H9 (cell line): ENCODE measurements at regions not wholly inside any gene's neighbourhood (a gene's known extent, or its start where the extent isn't known, plus 50 kb on each side); places are given as distances from the start of the nearest gene placed in this dataset.

ENCODE experiments used
- DNase-seq: peaks from one replicate; pipeline ENCODE4 v3.0.0-alpha.2; 2017
- H2AFZ ChIP-seq: one replicate; pipeline ENCODE4 v1.6.1; 2013; ENCODE audit warnings: mild to moderate bottlenecking, low read length, control low read depth, moderate library complexity
- H2AK5ac ChIP-seq: 2 replicates; pipeline ENCODE4 v1.6.1; 2013; ENCODE audit warnings: low read length, control low read depth, mixed read lengths; ENCODE audit not compliant: insufficient read length
- H2BK120ac ChIP-seq: one replicate; pipeline ENCODE4 v1.6.1; 2013; ENCODE audit warnings: low read depth, mild to moderate bottlenecking, low read length, control low read depth, inconsistent platforms; ENCODE audit not compliant: poor library complexity, severe bottlenecking
- H2BK12ac ChIP-seq: 2 replicates; pipeline ENCODE4 v1.6.1; 2013; ENCODE audit warnings: low read length, control low read depth, mixed read lengths, low read depth; ENCODE audit not compliant: insufficient read length
- H2BK15ac ChIP-seq: 2 replicates; pipeline ENCODE4 v1.6.1; 2013; ENCODE audit warnings: low read depth, low read length, control low read depth
- H2BK20ac ChIP-seq: one replicate; pipeline ENCODE4 v1.6.1; 2013; ENCODE audit warnings: low read depth, mild to moderate bottlenecking, low read length, control low read depth, inconsistent platforms; ENCODE audit not compliant: poor library complexity, severe bottlenecking
- H2BK5ac ChIP-seq: 2 replicates; pipeline ENCODE4 v1.6.1; 2013; ENCODE audit warnings: low read length, control low read depth, mixed read lengths; ENCODE audit not compliant: insufficient read length
- H3K14ac ChIP-seq: 2 replicates; pipeline ENCODE4 v1.6.1; 2013; ENCODE audit warnings: low read length, control low read depth; ENCODE audit not compliant: insufficient read depth
- H3K18ac ChIP-seq: 2 replicates; pipeline ENCODE4 v1.6.1; 2013; ENCODE audit warnings: low read depth, mild to moderate bottlenecking, mixed read lengths, low read length, control low read depth; ENCODE audit not compliant: insufficient read length
- H3K23ac ChIP-seq: 2 replicates; pipeline ENCODE4 v1.6.1; 2013; ENCODE audit warnings: low read length, control low read depth, mixed read lengths, low read depth; ENCODE audit not compliant: insufficient read length
- H3K23me2 ChIP-seq: 2 replicates; pipeline ENCODE4 v1.6.1; 2013; ENCODE audit warnings: low read depth, mild to moderate bottlenecking, mixed read lengths, low read length, control low read depth; ENCODE audit not compliant: insufficient read length, poor library complexity, severe bottlenecking
- H3K27ac ChIP-seq: 2 replicates; pipeline ENCODE4 v1.5.1; 2013; ENCODE audit warnings: low read length, control low read depth, mixed read lengths, low read depth; ENCODE audit not compliant: insufficient read length
- H3K27me3 ChIP-seq: 2 replicates; pipeline ENCODE4 v1.6.1; 2013; ENCODE audit warnings: low read length, control low read depth, inconsistent platforms; ENCODE audit not compliant: insufficient read depth
- H3K4ac ChIP-seq: 2 replicates; pipeline ENCODE4 v1.6.1; 2013; ENCODE audit warnings: low read depth, mild to moderate bottlenecking, control low read depth, inconsistent platforms, low read length, moderate library complexity
- H3K4me1 ChIP-seq: 2 replicates; pipeline ENCODE4 v1.6.1; 2013; ENCODE audit warnings: low read length, control low read depth, inconsistent platforms; ENCODE audit not compliant: insufficient read depth
- H3K4me2 ChIP-seq: 2 replicates; pipeline ENCODE4 v1.6.1; 2013; ENCODE audit warnings: low read length, control low read depth, mixed read lengths; ENCODE audit not compliant: insufficient read length, insufficient read depth
- H3K56ac ChIP-seq: 2 replicates; pipeline ENCODE4 v1.6.1; 2013; ENCODE audit warnings: low read depth, mild to moderate bottlenecking, mixed read lengths, low read length, control low read depth; ENCODE audit not compliant: insufficient read length
- H3K79me1 ChIP-seq: 2 replicates; pipeline ENCODE4 v1.6.1; 2013; ENCODE audit warnings: low read depth, mild to moderate bottlenecking, moderate library complexity, low read length, control low read depth, inconsistent platforms; ENCODE audit not compliant: insufficient read depth, poor library complexity, severe bottlenecking
- H3K79me2 ChIP-seq: 2 replicates; pipeline ENCODE4 v1.6.1; 2013; ENCODE audit warnings: low read length, control low read depth, inconsistent platforms; ENCODE audit not compliant: insufficient read depth
- H3K9ac ChIP-seq: 2 replicates; pipeline ENCODE4 v1.6.1; 2013; ENCODE audit warnings: low read length, control low read depth, mixed read lengths; ENCODE audit not compliant: insufficient read length; ENCODE audit errors: extremely low read depth
- H3K9me3 ChIP-seq: one replicate; pipeline ENCODE4 v1.6.1; 2013; ENCODE audit warnings: low read depth, low read length, inconsistent platforms; ENCODE audit not compliant: control insufficient read depth
- H3T11ph ChIP-seq: one replicate; pipeline ENCODE4 v1.6.1; 2013; ENCODE audit warnings: mild to moderate bottlenecking, low read length, control low read depth, inconsistent platforms
- H4K20me1 ChIP-seq: one replicate; pipeline ENCODE4 v1.6.1; 2013; ENCODE audit not compliant: control insufficient read depth, insufficient read length, insufficient read depth
- H4K5ac ChIP-seq: 2 replicates; pipeline ENCODE4 v1.6.1; 2013; ENCODE audit warnings: low read depth, mild to moderate bottlenecking, mixed read lengths, low read length, control low read depth; ENCODE audit not compliant: insufficient read length
- H4K8ac ChIP-seq: replicated peaks from 2 replicates; pipeline ENCODE4 v1.6.1; 2013; ENCODE audit warnings: low read length, control low read depth, mixed read lengths, low read depth; ENCODE audit not compliant: insufficient read length
- H4K91ac ChIP-seq: 2 replicates; pipeline ENCODE4 v1.6.1; 2013; ENCODE audit warnings: low read depth, mild to moderate bottlenecking, moderate library complexity, mixed read lengths, low read length, control low read depth; ENCODE audit not compliant: insufficient read length
- H3K27ac Mint-ChIP-seq, 3 experiments: 2 replicates in 2 of 3; 3 replicates in 1 of 3; pipeline ENCODE4 v1.8.0; 2020 to 2021; ENCODE audit warnings: mixed read lengths in 3 of 3, mild to moderate bottlenecking in 1 of 3, moderate library complexity in 1 of 3
- H3K27me3 Mint-ChIP-seq: 2 replicates; pipeline ENCODE4 v1.8.0; 2021; ENCODE audit warnings: low read depth, mild to moderate bottlenecking, moderate library complexity, mixed read lengths
- H3K36me3 Mint-ChIP-seq, 3 experiments: 2 replicates in 2 of 3; 3 replicates in 1 of 3; pipeline ENCODE4 v1.8.0; 2020 to 2021; ENCODE audit warnings: low read depth in 3 of 3, mixed read lengths in 3 of 3; ENCODE audit not compliant: insufficient read depth in 1 of 3
- H3K4me1 Mint-ChIP-seq, 2 experiments: 2 replicates each; pipeline ENCODE4 v1.8.0; 2020; ENCODE audit warnings: mixed read lengths in 2 of 2
- H3K4me3 Mint-ChIP-seq, 2 experiments: 2 replicates in 1 of 2; 3 replicates in 1 of 2; pipeline ENCODE4 v1.8.0; 2020 to 2021; ENCODE audit warnings: mild to moderate bottlenecking in 2 of 2, mixed read lengths in 2 of 2, moderate library complexity in 1 of 2
- H3K9me3 Mint-ChIP-seq, 2 experiments: 2 replicates in 1 of 2; 3 replicates in 1 of 2; pipeline ENCODE4 v1.8.0; 2020; ENCODE audit warnings: mild to moderate bottlenecking in 2 of 2, mixed read lengths in 2 of 2, moderate library complexity in 1 of 2
- WGBS: extraction: QIAGEN DNeasy Blood & Tissue Kit; methylation state at CpG from one replicate; pipeline ENCODE4 v1.1.7; 2013; ENCODE audit warnings: missing lambda C conversion rate, low lambda C conversion rate, mixed read lengths; ENCODE audit not compliant: insufficient read length; ENCODE audit errors: extremely low coverage; 5-methylcytosine and 5-hydroxymethylcytosine counted together
- TF ChIP-seq, protein P1 (sequence below): fragments of 200-600 bp; sonication (generic); conservative IDR thresholded peaks from 3 replicates; pipeline ENCODE4 v1.8.0; 2021; ENCODE audit warnings: antibody characterized with exemption, mild to moderate bottlenecking

DNA sequence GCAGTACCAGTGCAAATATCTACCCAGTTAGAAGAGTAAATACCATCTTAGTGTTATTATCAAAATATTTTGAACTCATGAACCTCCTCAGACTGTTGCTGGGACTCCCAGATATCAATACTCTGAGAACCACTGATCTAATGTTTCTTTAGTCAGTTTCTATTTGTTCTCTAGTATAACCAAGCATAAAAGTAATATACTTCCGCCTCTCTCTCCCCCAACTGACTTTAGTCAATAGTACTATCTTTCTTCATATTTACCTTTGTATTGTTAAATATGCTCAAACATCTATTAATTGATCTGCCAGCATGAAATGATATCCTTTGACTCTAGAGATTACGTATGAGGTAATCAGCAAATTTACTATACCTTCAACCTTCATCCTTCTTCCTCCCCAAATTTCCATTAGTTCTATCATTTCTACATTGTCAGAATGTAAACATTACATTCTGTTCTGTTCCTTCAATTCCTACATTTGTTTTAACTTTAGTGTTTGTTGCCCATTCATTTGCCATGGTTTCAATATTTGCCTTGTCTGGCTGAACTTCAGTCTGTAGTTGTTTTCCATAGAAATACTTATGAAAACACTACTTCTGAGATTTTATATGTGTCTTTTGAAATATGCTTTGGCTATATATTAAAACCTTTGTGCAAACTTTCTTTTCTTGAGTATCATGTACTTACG lies 192.5 kb upstream of the PDE3A start:
- Histone ChIP-seq H3K79me2 (no peaks in the 10 kb centered on the region), H4K5ac (no peak overlapping the region), H3K56ac (no peak overlapping the region), H2BK120ac (no peak overlapping the region), H3K23me2 (no peaks in the 10 kb centered on the region), H3K14ac (no peak overlapping the region), H3K79me1 (no peaks in the 10 kb centered on the region), H3K4me2 (no peak overlapping the region), H4K91ac (no peak overlapping the region), H4K8ac (no peak overlapping the region), H3K4ac (no peak overlapping the region), H3K23ac (no peak overlapping the region), H2BK12ac (no peak overlapping the region), H3K9me3 (no peaks in the 10 kb centered on the region), H3K27ac (no peak overlapping the region), H2BK5ac (no peak overlapping the region), H2AK5ac (no peak overlapping the region), H3K9ac (no peak overlapping the region), H3T11ph (no peak overlapping the region), H3K4me1 (no peaks in the 10 kb centered on the region), H4K20me1 (no peaks in the 10 kb centered on the region), H2BK15ac (no peak overlapping the region), H3K18ac (no peak overlapping the region), H3K27me3 (no peaks in the 10 kb centered on the region), H2BK20ac (no peak overlapping the region), H2AFZ (no peak overlapping the region)
- no peak overlapping the region for H3K27ac Mint-ChIP-seq
- H3K9me3 Mint-ChIP-seq: no peaks in the 10 kb centered on the region
- no peak for DNase-seq
- TF ChIP-seq, protein P1, sequence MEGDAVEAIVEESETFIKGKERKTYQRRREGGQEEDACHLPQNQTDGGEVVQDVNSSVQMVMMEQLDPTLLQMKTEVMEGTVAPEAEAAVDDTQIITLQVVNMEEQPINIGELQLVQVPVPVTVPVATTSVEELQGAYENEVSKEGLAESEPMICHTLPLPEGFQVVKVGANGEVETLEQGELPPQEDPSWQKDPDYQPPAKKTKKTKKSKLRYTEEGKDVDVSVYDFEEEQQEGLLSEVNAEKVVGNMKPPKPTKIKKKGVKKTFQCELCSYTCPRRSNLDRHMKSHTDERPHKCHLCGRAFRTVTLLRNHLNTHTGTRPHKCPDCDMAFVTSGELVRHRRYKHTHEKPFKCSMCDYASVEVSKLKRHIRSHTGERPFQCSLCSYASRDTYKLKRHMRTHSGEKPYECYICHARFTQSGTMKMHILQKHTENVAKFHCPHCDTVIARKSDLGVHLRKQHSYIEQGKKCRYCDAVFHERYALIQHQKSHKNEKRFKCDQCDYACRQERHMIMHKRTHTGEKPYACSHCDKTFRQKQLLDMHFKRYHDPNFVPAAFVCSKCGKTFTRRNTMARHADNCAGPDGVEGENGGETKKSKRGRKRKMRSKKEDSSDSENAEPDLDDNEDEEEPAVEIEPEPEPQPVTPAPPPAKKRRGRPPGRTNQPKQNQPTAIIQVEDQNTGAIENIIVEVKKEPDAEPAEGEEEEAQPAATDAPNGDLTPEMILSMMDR: no peak
- no peaks in the 10 kb centered on the region for H3K36me3 Mint-ChIP-seq
- H3K27me3 Mint-ChIP-seq: no peaks in the 10 kb centered on the region
- H3K4me1 Mint-ChIP-seq: peaks cover 2 to 7% of the 10 kb centered on the region in 2 experiments; a peak in 2 of 4 replicates
- no CpG with 5 or more reads among the region's 3 CpGs for WGBS
- H3K4me3 Mint-ChIP-seq: no peak overlapping the region
